ENCODE measurements at regions not wholly inside any gene's neighbourhood (a gene's known extent, or its start where the extent isn't known, plus 50 kb on each side); places are given as distances from the start of the nearest gene placed in this dataset.

DNA sequence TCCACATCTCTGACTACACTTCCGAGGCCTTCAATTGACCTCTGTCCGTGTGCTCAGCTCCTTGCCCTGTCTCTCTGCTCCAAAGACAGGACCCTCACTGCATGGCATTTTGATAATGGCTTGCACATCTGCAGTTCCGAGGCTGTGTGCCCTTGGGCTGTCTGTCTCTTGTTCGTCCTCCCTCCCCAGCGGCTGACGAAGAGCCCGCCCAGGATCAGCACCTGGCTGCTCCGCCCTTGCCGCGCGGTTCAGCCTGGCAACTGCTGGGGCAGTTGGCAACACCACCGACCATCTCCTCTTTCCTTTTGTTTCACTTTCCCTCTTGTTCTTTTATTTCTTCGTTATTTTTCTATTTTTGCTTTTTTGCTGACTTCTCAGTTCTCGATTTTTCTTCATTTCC lies 270.4 kb downstream of the TEX29 start:
- no peak for TF ChIP-seq CTCF (IDR thresholded peaks at IDR 0.05)
- TF ChIP-seq POLR2A (IDR thresholded peaks at IDR 0.05): no peak

All from ovary (tissue), 3 donors.